HG03460 (cell line): ENCODE measurements at regions not wholly inside any gene's neighbourhood (a gene's known extent, or its start where the extent isn't known, plus 50 kb on each side); places are given as distances from the start of the nearest gene placed in this dataset.
"Not testable (repeated sequence)": the region's sequence is repeated elsewhere in the genome, so short reads cannot be mapped to it uniquely, and the experiment has no call there.

ENCODE experiments used
- ATAC-seq: cut with Tn5 transposase; IDR thresholded peaks from one replicate; pipeline ENCODE4 v1.9.1; 2021; ENCODE audit not compliant: unreplicated experiment

GRCh38 chr12:104906695-104907094 lies 51.4 kb downstream of the SLC41A2 start:
- ATAC-seq: no peak

GRCh38 chr12:104905446-104905845 lies 52.6 kb downstream of the SLC41A2 start:
- ATAC-seq: not testable (repeated sequence)

GRCh38 chr12:104903648-104904423 lies 54.3 kb downstream of the SLC41A2 start:
- ATAC-seq: no peak

- no peak for ATAC-seq
Measured at GRCh38 chr12:104902125-104902524, 56.0 kb downstream of the SLC41A2 start.

- ATAC-seq: no peak
Measured at GRCh38 chr12:104896710-104897109, 61.4 kb downstream of the SLC41A2 start.

- no peak for ATAC-seq
Measured at GRCh38 chr12:104896146-104896545, 61.9 kb downstream of the SLC41A2 start.

- ATAC-seq: no peak
Measured at GRCh38 chr12:104895415-104895814, 62.7 kb downstream of the SLC41A2 start.

GRCh38 chr12:104890476-104891096 lies 67.5 kb downstream of the SLC41A2 start:
- no peak for ATAC-seq

GRCh38 chr12:104889735-104890134 lies 68.4 kb downstream of the SLC41A2 start:
- no peak for ATAC-seq

GRCh38 chr12:104888892-104889291 lies 69.2 kb downstream of the SLC41A2 start:
- ATAC-seq: no peak

- ATAC-seq: no peak
Measured at GRCh38 chr12:104888481-104888880, 69.6 kb downstream of the SLC41A2 start.

- no peak for ATAC-seq
Measured at GRCh38 chr12:104887452-104887851, 70.6 kb downstream of the SLC41A2 start.

GRCh38 chr12:104886418-104887401 lies 71.4 kb downstream of the SLC41A2 start:
- ATAC-seq: no peak

- ATAC-seq: not testable (repeated sequence)
Measured at GRCh38 chr12:104878858-104879257, 79.2 kb downstream of the SLC41A2 start.

GRCh38 chr12:104877103-104877705 lies 80.9 kb downstream of the SLC41A2 start:
- ATAC-seq: no peak

GRCh38 chr12:104873374-104873773 lies 84.7 kb downstream of the SLC41A2 start:
- no peak for ATAC-seq

- ATAC-seq: no peak
Measured at GRCh38 chr12:104870797-104871196, 87.3 kb downstream of the SLC41A2 start.

GRCh38 chr12:104866291-104866690 lies 91.8 kb downstream of the SLC41A2 start:
- no peak for ATAC-seq

- peak; percentile 77 for ATAC-seq
Measured at GRCh38 chr12:104865080-104865479, 93.0 kb downstream of the SLC41A2 start.

GRCh38 chr12:104864668-104865067 lies 93.4 kb downstream of the SLC41A2 start:
- no peak for ATAC-seq
